ENCODE measurements at regions not wholly inside any gene's neighbourhood (a gene's known extent, or its start where the extent isn't known, plus 50 kb on each side); places are given as distances from the start of the nearest gene placed in this dataset.

GRCh38 chr2:199025146-199025545, 432.6 kb downstream of the SATB2 start:
- no peak for DNase-seq (ENCODE audit: low read depth in 2 of 2)

GRCh38 chr2:199024224-199024623, 433.5 kb downstream of the SATB2 start:
- no peak for DNase-seq (ENCODE audit: low read depth in 2 of 2)

GRCh38 chr2:199019898-199020507, 437.7 kb downstream of the SATB2 start:
- DNase-seq (ENCODE audit: low read depth in 2 of 2) = no peak

GRCh38 chr2:199018826-199019225, 438.9 kb downstream of the SATB2 start:
- no peak for DNase-seq (ENCODE audit: low read depth in 2 of 2)

- no peak for DNase-seq (ENCODE audit: low read depth in 2 of 2)
Observed at GRCh38 chr2:199015072-199015471, 442.7 kb downstream of the SATB2 start.

- no peak for DNase-seq (ENCODE audit: low read depth in 2 of 2)
Observed at GRCh38 chr2:199014226-199014625, 443.5 kb downstream of the SATB2 start.

GRCh38 chr2:199011908-199012307, 445.8 kb downstream of the SATB2 start:
- DNase-seq (ENCODE audit: low read depth in 2 of 2) = no peak

GRCh38 chr2:198994678-198995077, 463.1 kb downstream of the SATB2 start:
- DNase-seq (ENCODE audit: low read depth in 2 of 2) = no peak

GRCh38 chr2:198991431-198991830, 466.3 kb downstream of the SATB2 start:
- DNase-seq (ENCODE audit: low read depth in 2 of 2) = no peak

- no peak for DNase-seq (ENCODE audit: low read depth in 2 of 2)
Observed at GRCh38 chr2:198975779-198976178, 482.0 kb downstream of the SATB2 start.

GRCh38 chr2:198973785-198974184, 484.0 kb downstream of the SATB2 start:
- DNase-seq (ENCODE audit: low read depth in 2 of 2) = no peak

GRCh38 chr2:198973181-198973580, 484.6 kb downstream of the SATB2 start:
- no peak for DNase-seq (ENCODE audit: low read depth in 2 of 2)

GRCh38 chr2:198968545-198968944, 489.2 kb downstream of the SATB2 start:
- no peak for DNase-seq (ENCODE audit: low read depth in 2 of 2)

GRCh38 chr2:198966269-198966668, 491.5 kb downstream of the SATB2 start:
- no peak for DNase-seq (ENCODE audit: low read depth in 2 of 2)

GRCh38 chr2:198961547-198961946, 496.2 kb downstream of the SATB2 start:
- no peak for DNase-seq (ENCODE audit: low read depth in 2 of 2)

- DNase-seq (ENCODE audit: low read depth in 2 of 2) = no peak
Observed at GRCh38 chr2:198957181-198957580, 500.6 kb downstream of the SATB2 start.

GRCh38 chr2:198953328-198953727, 504.4 kb downstream of the SATB2 start:
- no peak for DNase-seq (ENCODE audit: low read depth in 2 of 2)

- no peak for DNase-seq (ENCODE audit: low read depth in 2 of 2)
Observed at GRCh38 chr2:198950803-198951202, 506.9 kb downstream of the SATB2 start.

- no peak for DNase-seq (ENCODE audit: low read depth in 2 of 2)
Observed at GRCh38 chr2:198945496-198945895, 512.2 kb downstream of the SATB2 start.

- no peak for DNase-seq (ENCODE audit: low read depth in 2 of 2)
Observed at GRCh38 chr2:198930170-198930569, 527.6 kb downstream of the SATB2 start.

- DNase-seq (ENCODE audit: low read depth in 2 of 2) = no peak
Observed at GRCh38 chr2:198928026-198928425, 529.7 kb downstream of the SATB2 start.

- DNase-seq (ENCODE audit: low read depth in 2 of 2) = no peak
Observed at GRCh38 chr2:198917926-198918720, 539.6 kb downstream of the SATB2 start.

GRCh38 chr2:198917275-198917674, 540.5 kb downstream of the SATB2 start:
- no peak for DNase-seq (ENCODE audit: low read depth in 2 of 2)
